GM18519 (cell line): ENCODE measurements at regions not wholly inside any gene's neighbourhood (a gene's known extent, or its start where the extent isn't known, plus 50 kb on each side); places are given as distances from the start of the nearest gene placed in this dataset.
"Not testable (repeated sequence)": the region's sequence is repeated elsewhere in the genome, so short reads cannot be mapped to it uniquely, and the experiment has no call there.

Experiments
- ATAC-seq: cut with Tn5 transposase; IDR thresholded peaks from one replicate; pipeline ENCODE4 v1.9.1; 2021; ENCODE audit warnings: mild to moderate bottlenecking, moderate library complexity; ENCODE audit not compliant: unreplicated experiment, low FRiP score

DNA sequence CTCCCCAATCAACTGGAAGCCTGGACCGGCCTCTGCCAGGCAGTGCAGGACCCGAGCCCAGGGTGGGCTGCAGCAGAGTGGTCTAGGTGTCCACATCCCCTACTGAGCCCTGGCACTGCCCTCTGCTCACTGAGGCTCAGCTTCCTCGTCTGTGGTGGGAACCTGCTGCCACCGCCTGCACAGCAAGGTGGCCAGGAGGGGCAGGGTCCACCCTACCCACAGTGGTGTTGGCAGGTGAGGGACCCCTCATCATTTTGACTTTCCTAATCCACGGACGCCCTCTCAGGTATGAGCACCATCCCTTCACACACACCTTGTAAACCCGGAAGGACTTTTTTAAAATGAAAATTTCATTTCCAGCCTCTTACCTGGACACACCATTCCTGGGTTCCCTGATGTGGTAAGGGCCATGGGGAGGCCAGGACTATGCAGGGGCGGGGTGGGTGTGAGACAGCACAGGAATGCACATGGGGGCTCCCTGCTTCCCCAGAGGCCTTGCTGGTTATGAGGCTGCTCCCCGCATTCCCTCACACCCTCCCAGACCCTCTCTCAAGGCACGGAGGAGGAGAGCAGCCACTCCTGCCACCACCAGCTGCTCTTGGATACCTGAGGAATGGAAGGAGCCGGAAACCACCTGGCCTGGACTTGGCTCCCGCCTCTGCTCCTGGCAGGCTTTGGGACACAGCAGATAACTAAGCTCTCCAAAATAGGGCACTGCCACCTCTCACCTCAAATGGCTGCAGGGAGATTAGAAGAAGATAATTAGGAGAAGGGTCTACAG lies 185.9 kb upstream of the TPM1 start:
- ATAC-seq = no peak

DNA sequence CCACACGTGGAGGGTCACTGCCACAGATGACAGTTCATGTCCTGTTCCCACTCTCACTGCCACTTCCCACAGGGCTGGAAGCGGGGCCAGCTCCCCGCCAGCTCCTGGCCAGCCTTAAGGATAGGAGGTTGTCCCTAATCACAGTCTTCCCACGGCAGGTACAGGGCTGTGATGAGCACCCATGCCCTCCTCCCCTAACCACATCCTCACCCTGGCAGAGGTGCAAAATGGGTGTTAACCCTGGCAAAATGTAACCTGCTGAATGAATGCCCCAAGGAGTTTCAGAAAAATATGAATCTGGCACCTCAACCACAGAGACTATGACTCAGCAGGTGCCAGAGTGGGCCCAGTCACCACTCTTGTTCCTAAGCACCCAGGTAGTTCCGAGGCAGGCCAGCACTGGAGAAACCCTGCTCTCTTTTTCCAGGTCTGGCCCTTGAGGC lies 185.1 kb upstream of the TPM1 start:
- no peak for ATAC-seq

- no peak for ATAC-seq
Measured at GRCh38 chr15:62858343-62858742, 184.2 kb upstream of the TPM1 start.

DNA sequence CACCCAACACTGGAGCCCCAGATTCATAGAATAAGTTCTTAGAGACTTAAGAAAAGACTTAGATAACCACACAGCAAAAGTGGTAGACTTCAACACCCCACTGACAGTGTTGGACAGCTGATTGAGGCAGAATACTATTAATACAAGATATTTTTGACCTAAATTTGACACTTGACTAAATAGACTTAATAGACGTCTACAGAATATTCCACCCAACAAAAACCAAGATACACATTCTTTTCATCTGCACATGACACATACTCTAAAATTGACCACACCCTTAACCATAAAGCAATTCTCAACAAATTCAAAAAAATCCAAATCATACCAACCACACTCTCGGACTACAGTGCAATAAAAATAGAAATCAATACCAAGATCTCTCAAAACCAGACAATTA lies 179.8 kb upstream of the TPM1 start:
- ATAC-seq = no peak

- ATAC-seq = no peak
Measured at GRCh38 chr15:62866366-62866765, 176.2 kb upstream of the TPM1 start.

- no peak for ATAC-seq
Measured at GRCh38 chr15:62867844-62868243, 174.7 kb upstream of the TPM1 start.

DNA sequence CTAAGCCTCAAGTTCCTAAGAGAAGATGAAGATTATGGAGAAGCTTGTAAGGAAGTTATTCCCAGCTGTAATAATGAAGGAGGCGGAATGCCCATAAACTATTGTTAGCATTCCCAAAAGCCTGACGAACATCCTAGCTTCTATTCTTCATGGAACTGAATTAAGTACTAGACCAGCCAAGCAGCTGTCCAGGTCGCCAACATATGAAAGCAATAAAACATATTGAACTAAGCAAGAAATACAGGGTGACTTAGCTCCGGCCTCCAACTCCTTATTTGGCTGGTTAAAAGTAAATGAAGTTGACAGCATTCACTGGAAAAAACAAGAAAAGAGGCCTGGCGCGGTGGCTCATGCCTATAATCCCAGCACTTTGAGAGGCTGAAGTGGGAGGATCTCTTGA lies 174.0 kb upstream of the TPM1 start:
- no peak for ATAC-seq

DNA sequence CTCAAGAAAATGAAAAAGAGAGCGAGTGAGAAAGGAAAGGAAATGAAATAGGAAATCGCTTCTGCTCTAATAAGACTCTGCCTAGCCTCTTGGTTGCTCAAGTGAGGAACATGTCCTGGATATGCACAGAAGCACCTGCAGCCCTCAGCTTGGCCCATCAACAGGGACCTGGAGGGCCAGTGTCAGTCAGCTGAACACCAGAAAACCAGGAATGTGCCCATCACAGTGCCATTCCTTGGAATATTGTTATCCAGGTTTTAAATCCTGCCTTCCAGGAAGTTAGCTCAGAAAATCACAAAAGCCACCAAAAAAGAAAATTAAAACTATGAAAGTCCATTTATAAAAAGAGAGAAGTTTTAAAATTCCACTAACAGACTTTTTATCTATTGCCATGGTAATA lies 173.4 kb upstream of the TPM1 start:
- no peak for ATAC-seq

DNA sequence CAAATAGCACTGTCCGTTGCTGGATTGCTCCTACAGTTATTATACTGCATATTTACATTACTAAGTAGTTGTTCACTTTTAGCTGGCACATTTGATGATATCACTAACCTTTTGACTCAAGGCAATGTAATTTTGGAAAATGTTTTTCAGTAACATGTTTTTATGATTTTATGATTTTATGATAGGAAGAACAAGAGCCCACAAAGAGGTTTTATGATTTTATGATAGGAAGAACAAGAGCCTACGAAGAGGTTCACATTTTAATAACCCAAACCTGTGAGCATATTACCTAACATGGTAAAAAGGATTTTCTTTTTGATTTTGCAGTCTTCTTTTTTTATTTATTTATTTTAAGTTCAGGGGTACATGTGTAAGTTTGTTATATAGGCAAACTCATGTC lies 172.3 kb upstream of the TPM1 start:
- ATAC-seq = no peak

- not testable (repeated sequence) for ATAC-seq
Measured at GRCh38 chr15:62870701-62871100, 171.8 kb upstream of the TPM1 start.

DNA sequence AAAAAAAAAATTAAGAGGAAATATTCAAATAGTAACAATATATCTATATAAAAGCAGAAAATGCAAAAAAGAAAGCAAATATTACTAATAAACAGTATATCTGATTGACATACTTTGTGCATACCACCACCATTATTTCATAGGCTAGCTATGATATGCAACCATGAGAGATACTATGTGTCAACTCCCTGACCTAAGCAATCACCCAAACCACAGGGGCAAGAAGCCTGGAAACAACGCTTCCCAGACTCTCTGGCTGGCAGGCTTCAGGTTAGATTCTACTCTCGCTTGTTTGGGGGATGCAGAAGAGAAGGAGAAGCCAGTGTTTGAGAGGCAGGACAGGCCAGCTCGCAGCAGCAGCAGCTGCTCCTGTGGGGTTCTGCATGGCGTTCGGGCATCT lies 169.3 kb upstream of the TPM1 start:
- ATAC-seq = no peak

- ATAC-seq = no peak
Measured at GRCh38 chr15:62874064-62874463, 168.5 kb upstream of the TPM1 start.

GRCh38 chr15:62874959-62875625 lies 167.5 kb upstream of the TPM1 start:
- ATAC-seq = no peak

GRCh38 chr15:62875626-62876021 lies 166.9 kb upstream of the TPM1 start:
- no peak for ATAC-seq

- ATAC-seq = no peak
Measured at GRCh38 chr15:62877276-62877857, 165.2 kb upstream of the TPM1 start.

DNA sequence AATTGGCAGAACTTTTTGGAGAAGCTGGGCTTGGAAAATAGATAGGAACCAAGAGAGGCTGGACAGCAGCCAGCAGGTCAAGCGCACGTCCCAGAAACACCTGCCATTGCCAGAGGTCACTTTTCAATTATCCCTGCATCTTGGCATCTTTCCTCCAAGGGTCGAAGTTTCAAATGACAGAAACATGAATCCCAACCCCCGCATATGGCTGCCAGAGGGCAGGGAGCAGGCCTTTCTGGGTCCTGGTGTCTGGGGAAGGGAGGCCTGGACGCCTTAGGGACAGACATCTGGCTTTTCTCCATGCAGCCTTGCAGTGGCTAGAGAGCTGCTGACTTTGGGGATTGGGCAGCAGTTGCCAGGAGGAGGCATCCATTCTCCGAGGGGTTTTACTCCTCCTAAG lies 164.5 kb upstream of the TPM1 start:
- no peak for ATAC-seq

DNA sequence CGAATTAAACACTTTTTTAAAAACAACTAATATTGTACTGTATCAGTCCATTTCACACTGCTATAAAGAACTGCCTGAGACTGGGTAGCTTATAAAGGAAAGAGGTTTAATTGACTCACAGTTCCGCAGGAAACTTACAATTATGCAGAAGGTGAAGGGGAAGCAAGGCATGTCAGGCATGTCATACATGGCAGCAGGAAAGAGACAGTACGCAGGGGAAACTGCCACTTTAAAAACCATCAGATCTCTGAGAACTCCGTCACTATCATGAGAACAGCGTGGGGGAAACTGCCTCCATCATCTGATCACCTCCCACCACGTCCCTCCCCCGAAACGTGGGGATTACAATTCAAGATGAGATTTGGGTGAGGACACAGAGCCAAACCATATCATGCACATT lies 162.8 kb upstream of the TPM1 start:
- no peak for ATAC-seq

DNA sequence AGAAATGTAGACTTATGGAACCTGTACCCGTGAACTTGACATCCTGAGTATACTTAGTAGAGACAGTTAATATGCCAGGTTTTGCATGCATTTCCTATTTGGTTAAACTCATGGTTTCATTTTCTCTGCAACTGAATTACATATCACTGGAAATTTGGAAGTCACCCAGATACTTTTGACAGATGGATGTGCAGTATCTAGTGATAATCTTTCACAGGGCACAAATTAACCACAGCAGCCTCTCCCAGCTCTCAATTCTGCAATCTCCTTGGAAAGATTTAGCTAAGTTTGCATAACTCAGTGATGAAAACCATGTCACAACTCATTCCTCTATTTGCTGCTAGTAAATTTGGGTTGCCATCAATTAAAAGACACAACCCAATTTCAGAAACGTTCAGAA lies 162.3 kb upstream of the TPM1 start:
- no peak for ATAC-seq

DNA sequence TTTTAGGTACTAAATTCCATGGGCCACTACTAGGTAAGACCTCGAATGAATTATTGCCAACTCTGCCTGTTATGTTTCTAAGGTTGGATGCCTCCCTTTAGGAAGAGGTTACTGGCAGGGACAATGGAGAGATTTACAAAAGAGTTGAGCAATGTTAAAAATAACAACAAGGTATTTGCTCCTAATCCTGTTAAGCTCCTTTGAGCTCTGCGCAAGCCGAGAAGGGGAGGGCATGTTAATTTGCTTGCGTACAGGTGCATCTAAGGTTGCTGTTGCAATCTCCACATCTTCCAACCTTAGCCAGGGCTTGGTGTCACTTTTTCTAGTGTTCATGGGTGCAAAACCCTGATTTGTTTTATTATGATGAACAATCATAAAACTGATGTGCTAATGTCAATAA lies 161.5 kb upstream of the TPM1 start:
- no peak for ATAC-seq

DNA sequence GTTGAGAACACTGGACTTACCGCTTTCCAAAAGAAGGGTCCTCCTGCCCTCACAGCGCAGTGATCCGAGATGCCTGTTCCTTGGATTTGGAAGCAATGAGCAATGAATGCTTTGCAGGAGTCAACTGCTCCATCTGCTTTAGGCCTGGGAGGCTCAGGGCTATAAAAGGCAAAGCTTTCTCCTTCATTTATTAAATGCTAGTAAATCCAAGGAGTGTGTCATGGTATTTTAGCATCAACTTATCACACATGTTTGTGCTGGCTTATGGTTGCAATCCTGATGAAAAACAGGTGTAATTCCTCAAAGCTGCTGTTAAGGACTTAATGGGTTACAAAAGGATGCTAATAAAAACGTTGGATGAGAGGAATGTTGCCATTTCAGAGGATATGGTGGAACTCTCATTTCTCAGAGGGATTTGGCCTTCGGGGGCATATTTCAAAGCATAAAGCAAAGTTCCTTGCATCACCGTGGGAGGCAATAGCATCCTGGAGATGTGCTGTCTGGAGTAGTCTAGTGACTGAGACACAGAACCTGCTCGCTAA lies 158.5 kb upstream of the TPM1 start:
- ATAC-seq = no peak

GRCh38 chr15:62886431-62887071 lies 156.0 kb upstream of the TPM1 start:
- no peak for ATAC-seq
